ENCODE measurements at regions not wholly inside any gene's neighbourhood (a gene's known extent, or its start where the extent isn't known, plus 50 kb on each side); places are given as distances from the start of the nearest gene placed in this dataset.

DNA sequence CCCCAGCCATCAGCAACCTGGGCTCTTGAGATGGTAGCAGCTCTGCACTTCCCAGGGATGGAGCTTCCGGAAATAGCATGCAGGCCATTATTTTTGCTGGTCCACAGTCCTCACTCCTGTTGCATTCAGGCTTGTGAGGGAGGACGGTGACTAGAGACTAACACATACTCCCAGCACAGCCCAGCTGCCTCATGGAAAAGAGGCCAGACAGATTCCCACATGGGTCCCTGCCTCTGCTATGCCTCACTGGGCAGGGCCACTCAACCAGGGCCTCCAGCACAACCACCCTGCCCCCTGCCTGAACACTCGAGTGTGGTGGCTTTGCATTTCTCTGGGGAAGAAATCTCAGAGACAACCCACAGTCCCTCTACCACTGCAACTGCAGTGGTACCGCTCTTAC, 1195.1 kb downstream of the PCDH18 start:
- no peak for DNase-seq

DNA sequence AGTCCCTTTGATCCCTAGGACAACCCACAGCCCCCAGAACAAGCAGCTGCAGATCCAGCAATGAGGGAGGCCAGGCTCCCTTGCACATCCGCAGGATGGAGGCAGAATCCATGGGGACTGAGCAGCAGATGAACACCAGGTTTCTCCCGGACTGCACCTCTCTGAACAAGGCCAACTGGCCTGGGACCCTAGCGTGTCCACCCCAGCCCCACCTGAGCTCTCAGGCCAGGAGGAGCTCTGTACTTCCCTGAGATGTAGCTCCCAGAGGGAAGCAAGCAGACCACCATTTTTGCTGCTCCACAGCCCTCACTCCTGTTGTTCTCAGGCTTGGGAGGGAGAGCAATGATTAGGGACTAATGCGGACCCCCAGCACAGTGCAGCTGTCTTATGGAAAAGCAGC, 1195.8 kb downstream of the PCDH18 start:
- no peak for DNase-seq

- DNase-seq = no peak
Measured at GRCh38 chr4:136329042-136329662, 1203.1 kb downstream of the PCDH18 start.

DNA sequence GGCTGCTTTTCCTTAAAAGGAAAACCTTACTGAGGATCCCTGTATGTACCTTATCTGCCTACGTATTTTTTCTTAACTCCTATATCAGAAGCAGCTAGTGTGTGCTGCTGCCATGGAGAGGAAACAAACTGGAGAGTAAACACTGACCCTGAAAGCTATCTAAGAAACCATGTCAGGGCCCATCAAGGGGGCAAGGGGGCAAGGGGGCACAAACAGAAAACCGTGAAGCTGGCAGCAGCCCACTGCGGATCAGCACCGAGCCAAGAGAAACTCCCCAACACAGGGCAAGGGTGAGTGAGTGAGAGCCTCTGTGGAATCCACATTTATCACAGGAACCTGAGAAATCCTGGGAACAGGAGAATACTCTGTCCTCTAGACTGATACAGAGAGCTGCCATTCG, 1204.2 kb downstream of the PCDH18 start:
- DNase-seq = no peak

DNA sequence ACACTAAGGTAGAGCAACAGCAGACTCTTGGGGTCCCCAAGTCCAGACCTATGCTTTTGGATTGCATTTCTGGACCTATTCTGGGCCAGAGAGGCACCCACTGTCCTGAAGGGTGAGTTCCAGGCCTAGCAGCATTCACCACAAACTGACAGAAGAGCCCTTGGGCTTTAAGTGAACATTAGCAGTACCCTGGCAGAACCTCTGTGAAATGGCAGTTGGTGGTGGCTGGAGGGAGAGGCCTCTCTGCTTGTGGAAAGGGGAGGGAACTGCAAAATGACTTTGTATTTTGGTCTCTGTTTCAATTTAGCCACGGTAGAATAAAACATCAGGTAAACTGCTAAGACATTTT, 1211.9 kb downstream of the PCDH18 start:
- DNase-seq = no peak

GRCh38 chr4:136319789-136320464, 1212.4 kb downstream of the PCDH18 start:
- DNase-seq = no peak

- no peak for DNase-seq
Measured at GRCh38 chr4:136316961-136317360, 1215.3 kb downstream of the PCDH18 start.

DNA sequence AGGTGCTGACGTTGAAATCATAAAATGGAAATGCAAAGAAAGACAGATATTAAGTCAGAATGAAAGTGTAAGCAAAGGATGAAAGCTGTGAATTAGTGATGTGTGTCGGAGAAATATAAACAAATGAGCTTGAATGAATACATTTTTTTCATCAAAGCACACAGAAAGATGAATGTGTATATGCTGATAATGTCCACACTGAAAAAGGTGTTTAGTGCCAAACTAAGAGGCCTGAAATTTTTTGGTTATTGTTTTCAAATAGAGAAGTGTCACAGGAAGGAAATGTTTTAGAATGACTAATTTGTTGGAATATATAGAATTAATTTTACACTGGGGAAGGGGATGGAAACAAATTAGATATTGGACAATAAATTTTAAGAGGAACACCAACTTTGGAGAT, 1217.6 kb downstream of the PCDH18 start:
- no peak for DNase-seq

GRCh38 chr4:136311774-136312173, 1220.5 kb downstream of the PCDH18 start:
- no peak for DNase-seq

GRCh38 chr4:136307765-136308164, 1224.5 kb downstream of the PCDH18 start:
- no peak for DNase-seq

- DNase-seq = no peak
Measured at GRCh38 chr4:136306361-136306760, 1225.9 kb downstream of the PCDH18 start.

DNA sequence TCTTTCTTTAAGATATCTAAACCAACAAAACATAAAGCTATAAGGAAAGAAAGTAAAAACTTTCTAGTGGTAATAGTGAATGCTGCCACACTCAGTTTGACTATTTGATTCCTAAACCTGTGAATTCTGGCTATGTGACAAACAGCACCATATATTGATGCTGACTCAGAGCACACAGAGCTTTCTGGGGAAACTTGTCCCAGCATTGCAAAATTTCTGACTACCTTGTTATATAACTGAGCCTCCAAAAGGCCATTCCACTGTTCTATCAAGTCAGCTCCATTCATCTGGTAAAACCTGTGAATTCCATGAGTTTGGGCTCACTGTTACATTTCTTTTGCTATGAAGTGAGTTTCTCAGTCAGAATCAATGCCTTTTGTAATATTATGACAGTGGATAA, 1229.7 kb downstream of the PCDH18 start:
- DNase-seq = no peak

DNA sequence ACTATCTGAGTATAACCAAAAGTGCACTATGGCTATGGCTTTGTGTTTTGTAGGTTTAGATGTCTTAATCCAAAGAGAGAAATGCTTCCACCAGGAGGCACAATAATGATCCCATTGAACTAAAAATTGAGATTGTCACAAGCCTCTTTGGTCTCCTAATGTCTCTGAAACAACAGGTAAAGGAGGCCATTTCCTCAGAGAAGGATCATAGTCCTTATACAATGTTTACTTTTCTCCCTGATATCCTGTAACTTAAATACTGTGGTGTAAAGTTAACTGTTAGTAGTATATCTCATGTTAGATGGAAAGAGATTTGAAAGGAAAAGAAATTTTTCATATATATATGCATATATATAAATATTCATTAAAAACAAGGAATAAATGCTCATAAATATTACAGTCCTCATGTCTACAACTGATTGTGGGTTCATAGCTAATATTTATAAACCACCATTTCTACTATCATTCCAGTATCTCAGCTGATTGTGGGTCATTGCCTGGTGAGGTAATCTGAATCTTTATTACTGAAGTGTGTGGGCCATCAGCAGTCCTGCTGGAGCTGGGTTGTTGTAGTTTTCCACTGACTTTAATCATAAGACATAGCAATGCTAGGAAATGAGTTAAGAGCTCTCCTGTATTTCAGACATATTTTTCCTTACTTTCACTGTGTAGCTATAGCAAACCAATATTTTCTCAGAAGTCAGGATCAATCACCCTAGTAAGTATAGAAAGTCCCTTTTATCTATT, 1230.4 kb downstream of the PCDH18 start:
- DNase-seq = no peak

GRCh38 chr4:136283977-136284376, 1248.3 kb downstream of the PCDH18 start:
- DNase-seq = no peak

GRCh38 chr4:136281889-136282288, 1250.4 kb downstream of the PCDH18 start:
- no peak for DNase-seq

DNA sequence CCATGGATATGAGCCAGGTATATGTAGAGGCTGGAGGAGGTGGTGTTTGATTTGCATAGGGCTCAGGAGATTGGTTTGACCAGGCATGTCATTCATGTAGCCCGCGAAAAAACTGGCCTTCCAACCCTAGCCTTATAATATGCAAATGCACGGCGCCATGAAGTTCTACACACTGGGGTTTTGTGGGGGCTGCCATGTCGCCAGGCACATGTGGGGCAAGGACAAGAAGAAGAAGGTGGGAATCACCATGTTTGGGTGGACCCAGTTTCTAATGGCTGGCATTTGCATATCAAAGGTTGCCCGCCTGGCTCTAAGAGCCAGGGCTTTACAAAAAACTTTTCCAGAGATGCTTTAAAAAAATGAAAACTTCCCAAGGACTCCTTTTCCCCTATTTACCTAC, 1251.0 kb downstream of the PCDH18 start:
- DNase-seq = no peak

DNA sequence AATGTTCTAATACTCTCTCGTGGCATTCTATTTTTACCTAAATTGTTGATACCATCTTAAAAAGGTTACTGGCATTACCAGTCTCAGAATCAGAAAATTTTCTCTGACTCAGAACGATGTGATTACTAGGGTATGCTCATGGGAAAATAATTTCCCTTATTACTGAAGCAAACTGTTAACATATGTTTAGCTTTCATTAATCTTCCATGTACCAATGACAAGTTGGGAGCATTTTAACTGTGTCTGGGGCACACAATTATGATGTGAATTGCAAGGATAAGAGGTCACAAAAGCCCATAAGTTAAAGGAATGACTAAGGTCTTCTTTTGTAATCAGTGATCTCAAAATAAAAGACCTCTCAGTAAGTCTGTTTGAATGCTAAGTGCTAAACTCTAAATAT, 1254.6 kb downstream of the PCDH18 start:
- no peak for DNase-seq

GRCh38 chr4:136246876-136247275, 1285.4 kb downstream of the PCDH18 start:
- peak; percentile 15 for DNase-seq

GRCh38 chr4:136241221-136241986, 1290.9 kb downstream of the PCDH18 start:
- DNase-seq = no peak

GRCh38 chr4:136227315-136227714, 1305.0 kb downstream of the PCDH18 start:
- no peak for DNase-seq

DNA sequence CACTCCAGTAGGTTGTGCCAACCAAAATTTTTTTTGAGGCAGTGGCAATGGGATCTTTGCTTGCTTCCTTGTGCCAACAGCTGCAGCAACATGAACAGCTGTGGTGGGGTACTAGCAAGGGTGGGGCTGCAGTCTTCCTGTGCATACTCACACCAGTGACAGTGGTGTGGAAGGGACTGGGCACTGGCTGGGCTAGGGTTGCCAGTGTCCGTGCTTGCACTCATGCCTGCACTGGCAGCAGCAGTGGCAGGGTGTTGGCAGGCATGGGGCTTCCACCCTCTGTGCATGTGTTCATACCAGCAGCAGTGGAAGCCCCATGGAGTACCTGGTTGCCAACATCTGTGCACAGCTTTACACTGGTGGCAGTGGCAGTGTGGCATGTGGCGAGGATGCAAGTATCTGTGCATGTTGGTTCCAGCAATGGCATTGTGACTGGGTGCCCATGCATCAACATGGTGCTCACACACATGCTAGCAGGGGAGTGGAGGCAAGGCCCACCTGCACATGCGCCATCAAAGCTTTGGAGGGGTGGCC, 1312.6 kb downstream of the PCDH18 start:
- DNase-seq = no peak

DNA sequence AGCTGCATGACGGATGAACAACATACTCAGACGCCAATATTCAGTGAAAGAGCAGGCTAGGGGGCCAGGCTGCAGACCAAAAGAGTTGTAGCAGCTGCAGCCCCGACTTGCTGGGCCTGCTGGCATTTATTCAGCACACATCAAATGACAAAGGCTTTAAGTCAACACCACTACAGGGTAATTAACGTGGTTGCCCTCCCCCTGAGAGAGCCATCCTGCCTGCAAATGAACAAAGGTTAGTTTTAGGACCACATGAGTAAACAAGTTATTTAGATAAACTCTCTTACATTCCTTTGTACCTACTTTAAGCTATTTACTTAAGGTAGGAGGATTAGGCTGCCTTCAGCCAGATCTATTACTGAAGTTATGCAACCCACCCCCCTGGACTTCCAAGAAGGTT, 1329.1 kb downstream of the PCDH18 start:
- no peak for DNase-seq

DNA sequence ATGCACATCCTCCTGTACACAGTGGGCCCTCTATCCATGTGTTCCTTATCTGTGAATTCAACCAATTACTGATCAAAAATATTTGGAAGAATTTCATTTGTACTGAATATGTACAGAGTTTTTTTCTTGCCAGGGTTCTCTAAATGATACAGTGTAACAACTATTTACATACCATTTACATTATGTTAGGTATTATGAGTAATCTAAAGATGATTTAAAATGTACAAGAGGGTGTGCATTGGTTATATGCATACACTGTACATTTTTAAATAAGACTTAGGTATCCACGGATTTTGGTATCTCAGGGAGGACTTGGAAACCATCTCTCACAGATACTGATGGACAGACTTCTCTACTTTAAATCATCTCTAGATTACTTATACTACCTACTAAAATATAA, 1333.9 kb downstream of the PCDH18 start:
- no peak for DNase-seq
